Astrocyte (in vitro differentiated cells and primary cell): ENCODE measurements at regions not wholly inside any gene's neighbourhood (a gene's known extent, or its start where the extent isn't known, plus 50 kb on each side); places are given as distances from the start of the nearest gene placed in this dataset.

ENCODE experiments used
- DNase-seq: peaks from one replicate; pipeline ENCODE4 v3.0.0-alpha.2; 2010; ENCODE audit warnings: low read depth
- FAIRE-seq: peaks from 2 replicates; lab custom pipeline; 2011; peaks lifted over from hg19 to GRCh38; lab: Jason Lieb, UNC
- H2AFZ ChIP-seq: 2 replicates; pipeline ENCODE4 v1.6.0; 2012; ENCODE audit warnings: low read depth, low read length, inconsistent platforms
- H3K27ac ChIP-seq: 2 replicates; pipeline ENCODE4 v1.5.1; 2011; ENCODE audit warnings: low read depth, low read length, inconsistent platforms
- H3K27me3 ChIP-seq: 2 replicates; pipeline ENCODE4 v1.6.0; 2011; ENCODE audit warnings: low read length, inconsistent platforms; ENCODE audit not compliant: insufficient read depth
- H3K36me3 ChIP-seq: 2 replicates; pipeline ENCODE4 v1.5.1; 2011; ENCODE audit warnings: low read length, inconsistent platforms; ENCODE audit not compliant: insufficient read depth
- H3K4me1 ChIP-seq: 2 replicates; pipeline ENCODE4 v1.5.1; 2011; ENCODE audit warnings: low read length, inconsistent platforms; ENCODE audit not compliant: insufficient read depth
- H3K4me2 ChIP-seq: 2 replicates; pipeline ENCODE4 v1.6.0; 2012; ENCODE audit warnings: low read length, inconsistent platforms
- H3K4me3 ChIP-seq: 2 replicates; pipeline ENCODE4 v1.5.1; 2011; ENCODE audit warnings: low read depth, mild to moderate bottlenecking, low read length, inconsistent platforms; ENCODE audit not compliant: insufficient read depth
- H3K79me2 ChIP-seq: 2 replicates; pipeline ENCODE4 v1.6.0; 2012; ENCODE audit warnings: mild to moderate bottlenecking, low read length, inconsistent platforms; ENCODE audit not compliant: insufficient read depth
- H3K9ac ChIP-seq: 2 replicates; pipeline ENCODE4 v1.6.0; 2012; ENCODE audit warnings: mild to moderate bottlenecking, low read length, inconsistent platforms
- H3K9me3 ChIP-seq: 2 replicates; pipeline ENCODE4 v1.5.1; 2012; ENCODE audit warnings: low read depth, mild to moderate bottlenecking, low read length, inconsistent platforms; ENCODE audit not compliant: insufficient read depth
- H4K20me1 ChIP-seq: 2 replicates; pipeline ENCODE4 v1.6.0; 2012; ENCODE audit warnings: low read length, inconsistent platforms; ENCODE audit not compliant: insufficient read depth
- H3K27ac Mint-ChIP-seq: one replicate; pipeline ENCODE4 v1.8.0; 2021; ENCODE audit warnings: mild to moderate bottlenecking, mixed read lengths; ENCODE audit not compliant: unreplicated experiment
- H3K27me3 Mint-ChIP-seq: one replicate; pipeline ENCODE4 v1.8.0; 2021; ENCODE audit warnings: low read depth, mixed read lengths; ENCODE audit not compliant: unreplicated experiment
- H3K36me3 Mint-ChIP-seq: one replicate; pipeline ENCODE4 v1.8.0; 2021; ENCODE audit warnings: low read depth, mixed read lengths; ENCODE audit not compliant: unreplicated experiment
- H3K4me1 Mint-ChIP-seq: one replicate; pipeline ENCODE4 v1.8.0; 2021; ENCODE audit warnings: low read depth, mixed read lengths; ENCODE audit not compliant: unreplicated experiment
- H3K4me3 Mint-ChIP-seq: one replicate; pipeline ENCODE4 v1.8.0; 2021; ENCODE audit warnings: mild to moderate bottlenecking, moderate library complexity, mixed read lengths; ENCODE audit not compliant: unreplicated experiment
- H3K9me3 Mint-ChIP-seq: one replicate; pipeline ENCODE4 v1.8.0; 2021; ENCODE audit warnings: mild to moderate bottlenecking, mixed read lengths; ENCODE audit not compliant: unreplicated experiment
- CTCF ChIP-seq: IDR thresholded peaks from 2 replicates; pipeline ENCODE4 v1.5.1; 2011; ENCODE audit warnings: low read depth, mild to moderate bottlenecking, inconsistent platforms, low read length, moderate library complexity; ENCODE audit not compliant: insufficient read depth
- EZH2 ChIP-seq: IDR thresholded peaks from 2 replicates; pipeline ENCODE4 v1.6.1; 2012; ENCODE audit warnings: mild to moderate bottlenecking, low read length, inconsistent platforms; ENCODE audit not compliant: insufficient read depth

- no peak for FAIRE-seq
- Mint-ChIP-seq H3K4me3 (no peak overlapping the region), H3K27ac (no peak overlapping the region), H3K27me3 (no peaks in the 10 kb centered on the region), H3K4me1 (no peaks in the 10 kb centered on the region), H3K36me3 (no peaks in the 10 kb centered on the region), H3K9me3 (peaks cover 3% of the 10 kb centered on the region)
- Histone ChIP-seq H3K9me3 (no peaks in the 10 kb centered on the region), H3K79me2 (no peaks in the 10 kb centered on the region), H3K4me2 (no peak overlapping the region), H2AFZ (no peak overlapping the region), H3K27me3 (no peaks in the 10 kb centered on the region), H3K9ac (no peak overlapping the region), H3K4me1 (no peaks in the 10 kb centered on the region), H3K27ac (no peak overlapping the region), H4K20me1 (no peaks in the 10 kb centered on the region), H3K4me3 (no peak overlapping the region), H3K36me3 (no peaks in the 10 kb centered on the region)
- DNase-seq = no peak
- TF ChIP-seq CTCF = no peak
- no peak for TF ChIP-seq EZH2
These were observed 128.8 kb upstream of the TACR1 start for GRCh38 chr2:75328156-75328555.

- H3K27me3 ChIP-seq = no peaks in the 10 kb centered on the region
- no peaks in the 10 kb centered on the region for H3K9me3 ChIP-seq
- H2AFZ ChIP-seq = no peak overlapping the region
- no peak overlapping the region for H3K9ac ChIP-seq
- TF ChIP-seq EZH2 (no peak), CTCF (no peak)
- Mint-ChIP-seq H3K27me3 (no peaks in the 10 kb centered on the region), H3K27ac (no peak overlapping the region), H3K9me3 (peaks cover 3% of the 10 kb centered on the region), H3K4me3 (no peak overlapping the region), H3K36me3 (no peaks in the 10 kb centered on the region), H3K4me1 (no peaks in the 10 kb centered on the region)
- no peaks in the 10 kb centered on the region for H4K20me1 ChIP-seq
- H3K4me3 ChIP-seq = no peak overlapping the region
- no peak for DNase-seq
- H3K4me1 ChIP-seq = no peaks in the 10 kb centered on the region
- no peak for FAIRE-seq
- no peaks in the 10 kb centered on the region for H3K36me3 ChIP-seq
- no peak overlapping the region for H3K27ac ChIP-seq
- no peaks in the 10 kb centered on the region for H3K79me2 ChIP-seq
- H3K4me2 ChIP-seq = no peak overlapping the region
These were observed 128.0 kb upstream of the TACR1 start for GRCh38 chr2:75327334-75327733.

GRCh38 chr2:75326645-75327044 lies 127.3 kb upstream of the TACR1 start:
- no peaks in the 10 kb centered on the region for H3K79me2 ChIP-seq
- no peaks in the 10 kb centered on the region for H3K9me3 ChIP-seq
- H3K27ac Mint-ChIP-seq = no peak overlapping the region
- no peak overlapping the region for H3K4me3 ChIP-seq
- no peak for DNase-seq
- H3K9ac ChIP-seq = no peak overlapping the region
- H3K4me1 ChIP-seq = no peaks in the 10 kb centered on the region
- H3K27me3 Mint-ChIP-seq = no peaks in the 10 kb centered on the region
- no peak overlapping the region for H2AFZ ChIP-seq
- H3K36me3 ChIP-seq = no peaks in the 10 kb centered on the region
- H3K9me3 Mint-ChIP-seq = peaks cover 3% of the 10 kb centered on the region
- no peaks in the 10 kb centered on the region for H4K20me1 ChIP-seq
- no peaks in the 10 kb centered on the region for H3K27me3 ChIP-seq
- FAIRE-seq = no peak
- H3K27ac ChIP-seq = no peak overlapping the region
- no peak overlapping the region for H3K4me2 ChIP-seq
- no peaks in the 10 kb centered on the region for H3K4me1 Mint-ChIP-seq
- H3K4me3 Mint-ChIP-seq = no peak overlapping the region
- H3K36me3 Mint-ChIP-seq = no peaks in the 10 kb centered on the region
- TF ChIP-seq CTCF (no peak), EZH2 (no peak)
